Mesenchymal stem cell (in vitro differentiated cells and primary cell): ENCODE measurements at regions not wholly inside any gene's neighbourhood (a gene's known extent, or its start where the extent isn't known, plus 50 kb on each side); places are given as distances from the start of the nearest gene placed in this dataset.
"Not testable (repeated sequence)": the region's sequence is repeated elsewhere in the genome, so short reads cannot be mapped to it uniquely, and the experiment has no call there.

Source experiments
- DNase-seq: peaks from one replicate; pipeline ENCODE4 v3.0.0-alpha.2; 2013
- H2AFZ ChIP-seq: one replicate; pipeline ENCODE4 v1.6.1; 2013; ENCODE audit warnings: low read depth, mild to moderate bottlenecking, control low read depth, inconsistent platforms, low read length, moderate library complexity
- H2AK5ac ChIP-seq: 2 replicates; pipeline ENCODE4 v1.6.1; 2013; ENCODE audit warnings: low read length, moderate library complexity, mild to moderate bottlenecking, inconsistent platforms; ENCODE audit not compliant: severe bottlenecking
- H2BK120ac ChIP-seq: one replicate; pipeline ENCODE4 v1.6.1; 2013; ENCODE audit warnings: low read depth, mild to moderate bottlenecking, inconsistent platforms, low read length, moderate library complexity
- H2BK12ac ChIP-seq, 2 experiments: one replicate each; pipeline ENCODE4 v1.6.1; 2013; ENCODE audit warnings: inconsistent platforms in 2 of 2, low read length in 2 of 2, mild to moderate bottlenecking in 2 of 2, moderate library complexity in 2 of 2, control low read depth in 1 of 2
- H2BK15ac ChIP-seq: one replicate; pipeline ENCODE4 v1.6.1; 2013; ENCODE audit warnings: mild to moderate bottlenecking, low read depth, inconsistent platforms; ENCODE audit not compliant: poor library complexity, severe bottlenecking
- H2BK5ac ChIP-seq: 2 replicates; pipeline ENCODE4 v1.6.1; 2013; ENCODE audit warnings: low read depth, mild to moderate bottlenecking, low read length, control low read depth, inconsistent platforms; ENCODE audit not compliant: poor library complexity, severe bottlenecking
- H3K14ac ChIP-seq, 2 experiments: one replicate each; pipeline ENCODE4 v1.6.1; 2013; ENCODE audit warnings: inconsistent platforms in 2 of 2, low read length in 2 of 2, control low read depth in 1 of 2, mild to moderate bottlenecking in 1 of 2, moderate library complexity in 1 of 2
- H3K18ac ChIP-seq, 2 experiments: one replicate each; pipeline ENCODE4 v1.6.1; 2013; ENCODE audit warnings: inconsistent platforms in 2 of 2, low read length in 2 of 2, control low read depth in 1 of 2, low read depth in 1 of 2, mild to moderate bottlenecking in 1 of 2
- H3K23ac ChIP-seq, 2 experiments: one replicate each; pipeline ENCODE4 v1.6.1; 2013; ENCODE audit warnings: inconsistent platforms in 2 of 2, low read length in 2 of 2, mild to moderate bottlenecking in 2 of 2, moderate library complexity in 2 of 2, control low read depth in 1 of 2
- H3K27ac ChIP-seq: 2 replicates; pipeline ENCODE4 v1.5.1; 2013; ENCODE audit warnings: mild to moderate bottlenecking, moderate library complexity, low read length, control low read depth, inconsistent platforms; ENCODE audit not compliant: poor library complexity, severe bottlenecking
- H3K27me3 ChIP-seq, 2 experiments: 2 replicates each; pipeline versions ENCODE4 v1.6.1 to v1.7.0; 2013; ENCODE audit warnings: low read length in 2 of 2, mild to moderate bottlenecking in 2 of 2, moderate library complexity in 2 of 2, control low read depth in 1 of 2, inconsistent platforms in 1 of 2; ENCODE audit not compliant: control insufficient read depth in 1 of 2, insufficient read depth in 1 of 2
- H3K36me3 ChIP-seq, 2 experiments: 2 replicates each; pipeline versions ENCODE4 v1.6.1 to v1.7.0; 2013; ENCODE audit warnings: low read length in 2 of 2, control low read depth in 1 of 2, inconsistent platforms in 1 of 2, low read depth in 1 of 2, mild to moderate bottlenecking in 1 of 2; ENCODE audit not compliant: insufficient read depth in 2 of 2, control insufficient read depth in 1 of 2
- H3K4ac ChIP-seq, 2 experiments: one replicate each; pipeline ENCODE4 v1.6.1; 2013; ENCODE audit warnings: inconsistent platforms in 2 of 2, low read length in 2 of 2, mild to moderate bottlenecking in 2 of 2, moderate library complexity in 2 of 2, control low read depth in 1 of 2, low read depth in 1 of 2
- H3K4me1 ChIP-seq: 2 replicates; pipeline ENCODE4 v1.6.1; 2013; ENCODE audit warnings: low read depth, low read length, control low read depth; ENCODE audit not compliant: control insufficient read depth, insufficient read depth
- H3K4me2 ChIP-seq: 2 replicates; pipeline ENCODE4 v1.6.1; 2013; ENCODE audit warnings: low read length, mild to moderate bottlenecking, inconsistent platforms; ENCODE audit not compliant: poor library complexity, severe bottlenecking
- H3K4me3 ChIP-seq, 2 experiments: 2 replicates each; pipeline versions ENCODE4 v1.5.1 to v1.7.0; 2013; ENCODE audit warnings: low read length in 2 of 2, mild to moderate bottlenecking in 2 of 2, control low read depth in 1 of 2, low read depth in 1 of 2; ENCODE audit not compliant: insufficient read depth in 1 of 2
- H3K79me1 ChIP-seq: replicated peaks from 2 replicates; pipeline ENCODE4 v1.6.1; 2013; ENCODE audit warnings: mild to moderate bottlenecking, control low read depth, low read length, inconsistent platforms; ENCODE audit not compliant: poor library complexity, severe bottlenecking
- H3K9ac ChIP-seq: 2 replicates; pipeline ENCODE4 v1.7.0; 2013; ENCODE audit warnings: mild to moderate bottlenecking, low read length, moderate library complexity
- H3K9me3 ChIP-seq: 2 replicates; pipeline ENCODE4 v1.7.0; 2013; ENCODE audit warnings: mild to moderate bottlenecking, low read length; ENCODE audit not compliant: control insufficient read depth
- H4K8ac ChIP-seq: one replicate; pipeline ENCODE4 v1.6.1; 2013; ENCODE audit warnings: inconsistent platforms, mild to moderate bottlenecking, low read length, moderate library complexity
- H4K91ac ChIP-seq: one replicate; pipeline ENCODE4 v1.6.1; 2013; ENCODE audit warnings: mild to moderate bottlenecking, low read length, inconsistent platforms
- WGBS: methylation state at CpG from one replicate; pipeline ENCODE4 v1.1.7; 2013; ENCODE audit warnings: mixed read lengths; 5-methylcytosine and 5-hydroxymethylcytosine counted together

DNA sequence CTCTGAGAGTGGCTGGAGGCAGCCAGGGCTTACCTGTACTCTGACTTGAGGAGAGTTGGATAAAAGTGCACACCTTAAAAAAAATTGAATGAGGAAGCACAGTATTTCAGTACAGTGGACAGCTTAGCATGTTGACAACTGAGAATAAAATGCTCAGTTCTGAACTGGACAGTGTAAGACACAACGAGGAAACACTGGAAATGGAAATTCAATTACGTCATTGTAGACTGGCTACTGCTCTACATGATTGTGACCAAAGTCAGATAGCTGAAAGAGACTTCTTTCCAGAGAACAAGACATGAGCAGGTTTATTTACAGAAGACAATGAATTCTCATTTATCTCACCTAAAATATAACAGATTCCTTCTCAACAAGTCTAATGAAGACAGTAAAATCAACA is 100.1 kb downstream of the CCDC74A start:
- DNase-seq: not testable (repeated sequence)

GRCh38 chr2:131631648-131632047 is 104.0 kb downstream of the CCDC74A start:
- not testable (repeated sequence) for H3K14ac ChIP-seq, H3K9ac ChIP-seq, H4K91ac ChIP-seq, H2BK120ac ChIP-seq, H2BK15ac ChIP-seq, H3K4me3 ChIP-seq, H3K4ac ChIP-seq, H3K4me1 ChIP-seq, H4K8ac ChIP-seq, H3K79me1 ChIP-seq, H2BK5ac ChIP-seq, H3K9me3 ChIP-seq, H3K36me3 ChIP-seq, H2AK5ac ChIP-seq, H3K23ac ChIP-seq, H2AFZ ChIP-seq, H3K27me3 ChIP-seq, DNase-seq, H2BK12ac ChIP-seq, H3K18ac ChIP-seq, H3K27ac ChIP-seq, H3K4me2 ChIP-seq
- no CpG with 5 or more reads among the region's 2 CpGs for WGBS

More for the DNA sequence above, 100.1 kb downstream of the CCDC74A start:
- H3K18ac ChIP-seq, H4K91ac ChIP-seq, H2BK5ac ChIP-seq, H3K79me1 ChIP-seq, H3K4me1 ChIP-seq, H3K9ac ChIP-seq, H2AK5ac ChIP-seq, H3K14ac ChIP-seq, H2BK15ac ChIP-seq, H3K4me2 ChIP-seq, H3K36me3 ChIP-seq, H3K23ac ChIP-seq, H3K9me3 ChIP-seq, H2BK12ac ChIP-seq, H3K4ac ChIP-seq, H2BK120ac ChIP-seq, H3K27me3 ChIP-seq, H4K8ac ChIP-seq, H3K4me3 ChIP-seq, H3K27ac ChIP-seq, H2AFZ ChIP-seq: not testable (repeated sequence)
- WGBS: 20% methylated on average over 1 of the region's 2 CpGs

DNA sequence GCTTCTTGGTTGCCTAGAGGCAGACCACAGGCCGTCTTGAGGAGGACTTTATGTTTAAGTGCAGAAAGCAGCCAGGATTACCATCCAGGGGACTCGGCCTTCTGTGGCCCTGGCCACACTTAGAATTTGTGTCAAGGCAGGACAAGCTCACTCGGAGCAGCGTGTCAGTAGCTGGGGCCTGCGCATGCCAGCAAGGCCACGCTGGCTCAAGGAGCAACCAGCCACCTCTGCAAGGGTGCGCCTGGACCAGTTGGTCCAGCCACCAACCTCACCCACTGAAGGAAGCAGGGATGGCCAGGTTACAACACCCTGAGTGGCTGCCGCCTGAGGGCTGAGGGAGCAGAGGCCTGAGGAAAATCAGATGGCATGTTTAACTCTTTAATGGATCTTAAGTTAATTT is 105.7 kb downstream of the CCDC74A start:
- not testable (repeated sequence) for H3K9ac ChIP-seq, H2AK5ac ChIP-seq, H3K23ac ChIP-seq, H3K18ac ChIP-seq, H3K4me3 ChIP-seq, H4K91ac ChIP-seq, H3K79me1 ChIP-seq, H3K9me3 ChIP-seq, H3K4me1 ChIP-seq, H3K27ac ChIP-seq, H2BK12ac ChIP-seq, H4K8ac ChIP-seq, H2BK5ac ChIP-seq, H3K4me2 ChIP-seq, H2AFZ ChIP-seq, H3K27me3 ChIP-seq, DNase-seq, H2BK120ac ChIP-seq, H3K4ac ChIP-seq, H2BK15ac ChIP-seq, H3K14ac ChIP-seq, H3K36me3 ChIP-seq
- 94% methylated on average over 8 of the region's 8 CpGs for WGBS

- not testable (repeated sequence) for H3K14ac ChIP-seq, H2AFZ ChIP-seq, H3K4me1 ChIP-seq, H3K36me3 ChIP-seq, DNase-seq, H3K23ac ChIP-seq, H3K4ac ChIP-seq, H3K9ac ChIP-seq, H3K27me3 ChIP-seq, H2BK120ac ChIP-seq, H3K4me2 ChIP-seq, H2BK5ac ChIP-seq, H3K9me3 ChIP-seq, H4K8ac ChIP-seq, H3K79me1 ChIP-seq, H3K18ac ChIP-seq, H4K91ac ChIP-seq, H3K27ac ChIP-seq, H2BK15ac ChIP-seq, H2BK12ac ChIP-seq, H2AK5ac ChIP-seq, H3K4me3 ChIP-seq
- 70% methylated on average over 10 of the region's 10 CpGs for WGBS
These were observed 106.4 kb downstream of the CCDC74A start for GRCh38 chr2:131633827-131634695.
